ENCODE measurements at regions not wholly inside any gene's neighbourhood (a gene's known extent, or its start where the extent isn't known, plus 50 kb on each side); places are given as distances from the start of the nearest gene placed in this dataset.

DNA sequence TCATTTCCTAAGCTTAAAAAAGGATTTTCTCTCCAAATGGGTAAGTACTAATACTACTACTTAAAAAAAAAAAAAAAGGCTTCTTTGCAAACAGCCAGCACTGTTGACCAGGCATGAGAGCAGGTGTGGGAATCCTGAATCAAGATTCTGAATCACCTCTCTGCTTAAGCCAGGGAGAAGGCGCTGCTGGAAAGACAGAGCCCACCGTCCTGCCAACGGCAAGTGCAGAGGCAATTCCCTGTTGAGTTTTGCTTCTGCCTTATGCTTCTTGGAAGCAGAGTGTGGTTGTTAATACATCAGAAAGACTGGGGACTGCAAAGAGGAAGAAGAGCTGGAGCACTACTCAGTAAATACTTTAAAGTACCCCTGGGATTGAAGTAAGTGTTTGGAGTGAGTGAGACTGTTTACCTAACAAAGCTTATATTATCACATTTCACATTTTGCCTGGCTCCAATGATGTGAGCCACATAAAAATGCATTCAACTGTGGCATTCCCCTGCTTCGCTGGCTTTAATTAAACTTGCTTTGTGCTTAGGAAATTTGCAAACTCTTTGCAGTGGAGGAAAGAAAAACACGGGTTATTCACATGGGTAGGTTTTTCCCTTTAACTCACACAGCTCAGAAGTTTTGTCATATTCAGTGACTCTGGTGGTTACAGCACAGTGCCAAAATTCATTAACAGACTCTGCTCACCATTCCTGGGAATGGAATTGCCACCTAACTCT, 86.0 kb upstream of the KIF2B start:
- Histone ChIP-seq H4K8ac (ENCODE audit: low read depth in 2 of 2, low read length in 2 of 2) (no peak overlapping the region), H3K4me2 (ENCODE audit: low read depth, low read length) (no peak overlapping the region), H4K20me1 (ENCODE audit: insufficient read depth, low read length) (no peaks in the 10 kb centered on the region), H3K4ac (ENCODE audit: low read depth, low read length) (no peak overlapping the region), H2BK5ac (ENCODE audit: low read depth, low read length, poor library complexity, severe bottlenecking) (no peak overlapping the region), H2AFZ (replicated peaks; ENCODE audit: low read length, poor library complexity) (no peak overlapping the region), H3K9me3 (ENCODE audit: control insufficient read depth, insufficient read depth, low read length) (no peaks in the 10 kb centered on the region; the same call in 1 of the 2 replicates), H3K18ac (ENCODE audit: low read depth, low read length) (no peak overlapping the region), H3K36me3 (ENCODE audit: control insufficient read depth, insufficient read depth, low read length) (no peaks in the 10 kb centered on the region), H3K9me1 (ENCODE audit: insufficient read depth, low read length) (no peaks in the 10 kb centered on the region), H2AK5ac (ENCODE audit: low read depth, low read length) (no peak overlapping the region), H3K23ac (ENCODE audit: low read depth, low read length) (no peak overlapping the region), H3K27me3 (ENCODE audit: control insufficient read depth, insufficient read depth, low read length) (no peaks in the 10 kb centered on the region), H3K9ac (ENCODE audit: low read depth, low read length) (no peak overlapping the region), H3K56ac (ENCODE audit: extremely low read depth, insufficient read depth, low read length) (no peak overlapping the region), H2AK9ac (replicated peaks; ENCODE audit: low read depth, low read length, poor library complexity) (no peak overlapping the region), H3K4me3 (ENCODE audit: insufficient read depth, low read depth, low read length) (no peak overlapping the region), H2BK20ac (ENCODE audit: low read depth, low read length) (no peak overlapping the region), H4K91ac (ENCODE audit: insufficient read depth, low read depth, low read length) (no peak overlapping the region), H3K79me1 (ENCODE audit: low read depth in 1 of 2, low read length in 2 of 2) (no peaks in the 10 kb centered on the region), H4K5ac (ENCODE audit: low read depth, low read length) (no peak overlapping the region), H3K27ac (ENCODE audit: insufficient read depth, low read length) (no peak overlapping the region), H2BK15ac (ENCODE audit: low read depth, low read length) (no peak overlapping the region), H2BK120ac (ENCODE audit: low read depth, low read length) (no peak overlapping the region), H3K4me1 (ENCODE audit: control insufficient read depth, insufficient read depth, low read length) (no peaks in the 10 kb centered on the region), H3K14ac (replicated peaks; ENCODE audit: low read depth, low read length) (no peak overlapping the region)
- no TSS peak for BruUV-seq (replicated peaks)
- no peak for DNase-seq
- intact Hi-C loops (cut with micrococcal nuclease) = no loop called here
- in situ Hi-C loops (cut with MboI; ENCODE audit: low sequenced_read_pairs) = no loop called here
- CTCF ChIA-PET = no interaction called here
- dilution Hi-C loops (cut with HindIII; ENCODE audit: low sequenced_read_pairs, unreplicated experiment) = no loop called here
- WGBS, 2 experiments (ENCODE audit: extremely low coverage in 2 of 2, insufficient read length in 1 of 2) = no CpG with 5 or more reads among the region's 5 CpGs
- ATAC-seq (ENCODE audit: low read depth) = no peak
- TF ChIP-seq MXI1 (IDR thresholded peaks at IDR 0.05; ENCODE audit: borderline replicate concordance, low read depth, low read length) (no peak), MAZ (IDR thresholded peaks at IDR 0.05; ENCODE audit: borderline replicate concordance, low read depth, low read length) (no peak), CEBPB (IDR thresholded peaks at IDR 0.05; ENCODE audit: low read depth, low read length) (no peak), RCOR1 (IDR thresholded peaks at IDR 0.05; ENCODE audit: insufficient replicate concordance, low read length) (no peak), FOS (IDR thresholded peaks at IDR 0.05; ENCODE audit: low read depth, low read length) (no peak), NFE2L2 (IDR thresholded peaks at IDR 0.05; ENCODE audit: low read depth, low read length) (no peak), MAFK (IDR thresholded peaks at IDR 0.05; ENCODE audit: low read depth, low read length) (no peak), RFX5 (IDR thresholded peaks at IDR 0.05; ENCODE audit: low read depth, low read length) (no peak), RAD21 (IDR thresholded peaks at IDR 0.05; ENCODE audit: low read length) (no peak)
- TF ChIP-seq, protein P1, sequence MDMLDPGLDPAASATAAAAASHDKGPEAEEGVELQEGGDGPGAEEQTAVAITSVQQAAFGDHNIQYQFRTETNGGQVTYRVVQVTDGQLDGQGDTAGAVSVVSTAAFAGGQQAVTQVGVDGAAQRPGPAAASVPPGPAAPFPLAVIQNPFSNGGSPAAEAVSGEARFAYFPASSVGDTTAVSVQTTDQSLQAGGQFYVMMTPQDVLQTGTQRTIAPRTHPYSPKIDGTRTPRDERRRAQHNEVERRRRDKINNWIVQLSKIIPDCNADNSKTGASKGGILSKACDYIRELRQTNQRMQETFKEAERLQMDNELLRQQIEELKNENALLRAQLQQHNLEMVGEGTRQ (IDR thresholded peaks at IDR 0.05; ENCODE audit: low read depth, low read length) = no peak
- POLR2A ChIA-PET (ENCODE audit: unreplicated experiment) = no interaction called here

Data from IMR-90 (cell line).